WTC11 (cell line): ENCODE measurements at regions not wholly inside any gene's neighbourhood (a gene's known extent, or its start where the extent isn't known, plus 50 kb on each side); places are given as distances from the start of the nearest gene placed in this dataset.

Source experiments
- ATAC-seq: fragments of 200-7000 bp; cut with Tn5 transposase; 2 replicates; pipeline ENCODE4 v1.10.0; 2021; ENCODE audit warnings: mild to moderate bottlenecking, moderate library complexity
- CTCF ChIA-PET: fragments of 300-600 bp; sonication (Branson Sonifier 250); formaldehyde crosslinking; loops from one replicate; lab custom pipeline; 2021; ENCODE audit warnings: antibody characterized with exemption; lab: Charles Lee
- POLR2A ChIA-PET: fragments of 350-600 bp; sonication (Branson Sonifier 250); formaldehyde crosslinking; loops from one replicate; lab custom pipeline; 2021; ENCODE audit warnings: antibody characterized with exemption; lab: Charles Lee
- DNase-seq: peaks from one replicate; pipeline ENCODE4 v3.0.0; 2021; ENCODE audit warnings: low spot score
- H3K27ac Mint-ChIP-seq: 2 replicates; pipeline ENCODE4 v1.8.0; 2021; ENCODE audit warnings: mixed read lengths
- H3K27me3 Mint-ChIP-seq: 2 replicates; pipeline ENCODE4 v1.8.0; 2021; ENCODE audit warnings: low read depth, mild to moderate bottlenecking, moderate library complexity, mixed read lengths
- H3K36me3 Mint-ChIP-seq: 2 replicates; pipeline ENCODE4 v1.8.0; 2021; ENCODE audit warnings: mixed read lengths
- H3K4me1 Mint-ChIP-seq: 2 replicates; pipeline ENCODE4 v1.8.0; 2022; ENCODE audit warnings: mixed read lengths
- H3K4me3 Mint-ChIP-seq: 2 replicates; pipeline ENCODE4 v1.8.0; 2021; ENCODE audit warnings: mild to moderate bottlenecking, moderate library complexity, mixed read lengths
- H3K9me3 Mint-ChIP-seq: 2 replicates; pipeline ENCODE4 v1.8.0; 2021; ENCODE audit warnings: mixed read lengths
- CREM ChIP-seq: sonication (generic); formaldehyde crosslinking; IDR thresholded peaks from 2 replicates; pipeline ENCODE4 v1.8.1; 2022; ENCODE audit warnings: mild to moderate bottlenecking, missing genetic modification reagents, moderate library complexity
- IRF2 ChIP-seq: sonication (generic); formaldehyde crosslinking; IDR thresholded peaks from 2 replicates; pipeline ENCODE4 v1.8.0; 2022; ENCODE audit warnings: low read depth, missing genetic modification reagents, borderline replicate concordance
- KAT7 ChIP-seq: sonication (generic); formaldehyde crosslinking; IDR thresholded peaks from 2 replicates; pipeline ENCODE4 v1.8.1; 2023; ENCODE audit warnings: missing genetic modification reagents, mild to moderate bottlenecking, borderline replicate concordance
- NFATC4 ChIP-seq: fragments of 250-450 bp; sonication (Bioruptor Pico); IDR thresholded peaks from 2 replicates; pipeline ENCODE4 v1.9.0; 2021; ENCODE audit warnings: mild to moderate bottlenecking
- NFE2L1 ChIP-seq: sonication (generic); formaldehyde crosslinking; IDR thresholded peaks from 2 replicates; pipeline ENCODE4 v1.8.1; 2023; ENCODE audit warnings: missing genetic modification reagents
- NFYB ChIP-seq: sonication (generic); formaldehyde crosslinking; conservative IDR thresholded peaks from 2 replicates; pipeline ENCODE4 v1.8.0; 2022; ENCODE audit warnings: low read depth, missing genetic modification reagents
- NR2C2 ChIP-seq: sonication (generic); formaldehyde crosslinking; IDR thresholded peaks from 2 replicates; pipeline ENCODE4 v1.8.0; 2022; ENCODE audit warnings: mild to moderate bottlenecking, missing genetic modification reagents
- OVOL2 ChIP-seq: fragments of 250-450 bp; sonication (Bioruptor Pico); IDR thresholded peaks from 2 replicates; pipeline ENCODE4 v1.9.0; 2021; ENCODE audit warnings: mild to moderate bottlenecking, borderline replicate concordance
- SMAD4 ChIP-seq: sonication (generic); formaldehyde crosslinking; IDR thresholded peaks from 2 replicates; pipeline ENCODE4 v1.8.0; 2022; ENCODE audit warnings: mild to moderate bottlenecking, missing genetic modification reagents
- SP1 ChIP-seq: sonication (generic); formaldehyde crosslinking; conservative IDR thresholded peaks from 2 replicates; pipeline ENCODE4 v1.8.1; 2022; ENCODE audit warnings: missing genetic modification reagents
- TCF7 ChIP-seq: sonication (generic); formaldehyde crosslinking; IDR thresholded peaks from 2 replicates; pipeline ENCODE4 v1.8.0; 2022; ENCODE audit warnings: mild to moderate bottlenecking, low read depth, missing genetic modification reagents, moderate library complexity
- TF ChIP-seq, protein P1 (sequence below): sonication (generic); formaldehyde crosslinking; IDR thresholded peaks from 2 replicates; pipeline ENCODE4 v1.8.1; 2022; ENCODE audit warnings: mild to moderate bottlenecking, missing genetic modification reagents, moderate library complexity, borderline replicate concordance
- TF ChIP-seq, protein P2 (sequence below): fragments of 250-450 bp; sonication (Bioruptor Pico); IDR thresholded peaks from 2 replicates; pipeline ENCODE4 v1.9.0; 2021; ENCODE audit warnings: mild to moderate bottlenecking
- TF ChIP-seq, protein P3 (sequence below): sonication (generic); formaldehyde crosslinking; IDR thresholded peaks from 2 replicates; pipeline ENCODE4 v1.8.1; 2023; ENCODE audit warnings: mild to moderate bottlenecking, missing genetic modification reagents
- TF ChIP-seq, protein P4 (sequence below): sonication (generic); formaldehyde crosslinking; IDR thresholded peaks from 2 replicates; pipeline ENCODE4 v1.8.1; 2023; ENCODE audit warnings: mild to moderate bottlenecking, missing genetic modification reagents, moderate library complexity
- TF ChIP-seq, protein P5 (sequence below): fragments of 250-450 bp; sonication (Bioruptor Pico); IDR thresholded peaks from 2 replicates; pipeline ENCODE4 v1.8.0; 2021; ENCODE audit warnings: mild to moderate bottlenecking
- TF ChIP-seq, protein P6 (sequence below): fragments of 200-600 bp; IDR thresholded peaks from 2 replicates; pipeline ENCODE4 v1.8.0; 2022; ENCODE audit warnings: antibody characterized with exemption
- TF ChIP-seq, protein P7 (sequence below): sonication (generic); formaldehyde crosslinking; IDR thresholded peaks from 2 replicates; pipeline ENCODE4 v1.8.1; 2023; ENCODE audit warnings: mild to moderate bottlenecking, moderate library complexity, missing genetic modification reagents
- TF ChIP-seq, protein P8 (sequence below): fragments of 250-450 bp; sonication (Bioruptor Pico); conservative IDR thresholded peaks from 2 replicates; pipeline ENCODE4 v1.9.0; 2021; ENCODE audit warnings: mild to moderate bottlenecking

DNA sequence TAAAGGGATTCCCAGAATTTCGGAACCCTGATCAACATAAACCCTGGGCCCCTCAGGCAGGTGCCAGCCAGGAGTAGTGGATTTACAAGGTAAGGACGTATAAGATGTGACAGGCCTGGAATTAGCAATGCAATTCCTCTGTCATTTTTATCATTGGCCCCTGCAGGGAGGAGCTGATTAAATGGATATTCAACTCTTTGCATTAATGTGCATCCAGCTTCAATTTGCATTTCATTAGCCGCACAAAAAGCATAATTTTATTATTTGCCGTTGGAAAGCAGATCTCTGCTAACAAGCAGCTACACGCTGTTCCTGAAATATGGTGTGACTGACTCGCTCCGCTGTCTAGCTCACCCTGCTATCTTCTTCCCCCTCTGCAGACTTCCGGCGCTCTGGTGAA, 195.8 kb downstream of the RPS24 start:
- Mint-ChIP-seq H3K27ac (no peak overlapping the region), H3K9me3 (no peaks in the 10 kb centered on the region), H3K4me3 (no peak overlapping the region), H3K36me3 (no peaks in the 10 kb centered on the region), H3K27me3 (no peaks in the 10 kb centered on the region), H3K4me1 (peaks cover 4% of the 10 kb centered on the region; the same call in 1 of the 2 replicates)
- ChIA-PET POLR2A (interaction anchor here (0.6 kb wide), 1 partner anchor 1512 kb away, joined by 9 read pairs; no protein-coding TSS in a partner anchor), CTCF (interaction anchor here (0.8 to 1.4 kb wide), 2 partner anchors 182 to 428 kb away, joined by 3 to 4 read pairs; no protein-coding TSS in a partner anchor)
- no peak for DNase-seq
- ATAC-seq: no peak
- TF ChIP-seq SMAD4 (CRISPR knock-in tag) (no peak), NFATC4 (CRISPR knock-in tag) (no peak), NR2C2 (CRISPR knock-in tag) (no peak), NFE2L1 (CRISPR knock-in tag) (no peak)
- TF ChIP-seq, protein P1, sequence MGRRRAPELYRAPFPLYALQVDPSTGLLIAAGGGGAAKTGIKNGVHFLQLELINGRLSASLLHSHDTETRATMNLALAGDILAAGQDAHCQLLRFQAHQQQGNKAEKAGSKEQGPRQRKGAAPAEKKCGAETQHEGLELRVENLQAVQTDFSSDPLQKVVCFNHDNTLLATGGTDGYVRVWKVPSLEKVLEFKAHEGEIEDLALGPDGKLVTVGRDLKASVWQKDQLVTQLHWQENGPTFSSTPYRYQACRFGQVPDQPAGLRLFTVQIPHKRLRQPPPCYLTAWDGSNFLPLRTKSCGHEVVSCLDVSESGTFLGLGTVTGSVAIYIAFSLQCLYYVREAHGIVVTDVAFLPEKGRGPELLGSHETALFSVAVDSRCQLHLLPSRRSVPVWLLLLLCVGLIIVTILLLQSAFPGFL (CRISPR knock-in tag): no peak
- TF ChIP-seq, protein P2, sequence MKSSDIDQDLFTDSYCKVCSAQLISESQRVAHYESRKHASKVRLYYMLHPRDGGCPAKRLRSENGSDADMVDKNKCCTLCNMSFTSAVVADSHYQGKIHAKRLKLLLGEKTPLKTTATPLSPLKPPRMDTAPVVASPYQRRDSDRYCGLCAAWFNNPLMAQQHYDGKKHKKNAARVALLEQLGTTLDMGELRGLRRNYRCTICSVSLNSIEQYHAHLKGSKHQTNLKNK (CRISPR knock-in tag): no peak

DNA sequence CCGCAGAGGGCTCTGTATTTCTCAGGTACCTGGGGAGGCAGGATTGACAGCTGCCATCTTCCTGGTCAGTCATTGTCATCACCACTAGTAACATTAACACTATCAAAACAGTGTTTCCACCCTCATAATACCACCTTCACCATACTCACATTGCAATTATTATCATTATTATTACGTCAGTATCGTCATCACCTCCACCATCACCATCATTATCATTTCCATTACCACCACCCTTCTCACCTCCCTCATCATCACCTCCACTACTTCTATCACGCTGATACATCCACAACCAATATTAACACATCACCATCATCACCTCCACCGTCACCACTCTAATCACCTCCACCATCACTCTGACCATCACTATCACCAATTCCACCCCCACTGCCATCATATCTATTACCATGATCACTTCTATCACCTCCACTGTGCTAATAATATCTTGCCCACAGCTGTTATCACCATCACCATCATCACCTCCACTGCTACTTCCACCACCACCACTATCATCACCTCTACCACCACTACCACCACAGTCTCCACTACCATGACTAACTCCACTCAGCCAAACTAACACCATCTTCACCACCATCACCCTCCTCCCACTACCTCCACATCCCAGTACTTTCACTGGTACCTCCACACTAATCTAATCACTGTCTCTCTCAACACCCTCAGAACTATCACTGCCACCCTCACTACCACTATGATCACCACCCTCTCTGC, 196.4 kb downstream of the RPS24 start:
- H3K27me3 Mint-ChIP-seq: no peaks in the 10 kb centered on the region
- TF ChIP-seq, protein P3, sequence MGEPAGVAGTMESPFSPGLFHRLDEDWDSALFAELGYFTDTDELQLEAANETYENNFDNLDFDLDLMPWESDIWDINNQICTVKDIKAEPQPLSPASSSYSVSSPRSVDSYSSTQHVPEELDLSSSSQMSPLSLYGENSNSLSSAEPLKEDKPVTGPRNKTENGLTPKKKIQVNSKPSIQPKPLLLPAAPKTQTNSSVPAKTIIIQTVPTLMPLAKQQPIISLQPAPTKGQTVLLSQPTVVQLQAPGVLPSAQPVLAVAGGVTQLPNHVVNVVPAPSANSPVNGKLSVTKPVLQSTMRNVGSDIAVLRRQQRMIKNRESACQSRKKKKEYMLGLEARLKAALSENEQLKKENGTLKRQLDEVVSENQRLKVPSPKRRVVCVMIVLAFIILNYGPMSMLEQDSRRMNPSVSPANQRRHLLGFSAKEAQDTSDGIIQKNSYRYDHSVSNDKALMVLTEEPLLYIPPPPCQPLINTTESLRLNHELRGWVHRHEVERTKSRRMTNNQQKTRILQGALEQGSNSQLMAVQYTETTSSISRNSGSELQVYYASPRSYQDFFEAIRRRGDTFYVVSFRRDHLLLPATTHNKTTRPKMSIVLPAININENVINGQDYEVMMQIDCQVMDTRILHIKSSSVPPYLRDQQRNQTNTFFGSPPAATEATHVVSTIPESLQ (CRISPR knock-in tag): no peak
- TF ChIP-seq, protein P4, sequence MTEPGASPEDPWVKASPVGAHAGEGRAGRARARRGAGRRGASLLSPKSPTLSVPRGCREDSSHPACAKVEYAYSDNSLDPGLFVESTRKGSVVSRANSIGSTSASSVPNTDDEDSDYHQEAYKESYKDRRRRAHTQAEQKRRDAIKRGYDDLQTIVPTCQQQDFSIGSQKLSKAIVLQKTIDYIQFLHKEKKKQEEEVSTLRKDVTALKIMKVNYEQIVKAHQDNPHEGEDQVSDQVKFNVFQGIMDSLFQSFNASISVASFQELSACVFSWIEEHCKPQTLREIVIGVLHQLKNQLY: no peak
- TF ChIP-seq OVOL2 (CRISPR knock-in tag): no peak
- TF ChIP-seq, all 79 proteins: peak for 0
- Mint-ChIP-seq H3K9me3 (no peaks in the 10 kb centered on the region), H3K4me3 (no peak overlapping the region), H3K36me3 (no peaks in the 10 kb centered on the region), H3K27ac (no peak overlapping the region), H3K4me1 (peaks cover 4% of the 10 kb centered on the region; the same call in 1 of the 2 replicates)
- POLR2A ChIA-PET: interaction anchor here (0.6 kb wide), 1 partner anchor 1512 kb away, joined by 9 read pairs; no protein-coding TSS in a partner anchor
- ATAC-seq: no peak
- DNase-seq: no peak
- CTCF ChIA-PET: interaction anchor here (0.8 kb wide), 1 partner anchor 182 kb away, joined by 4 read pairs; no protein-coding TSS in a partner anchor

DNA sequence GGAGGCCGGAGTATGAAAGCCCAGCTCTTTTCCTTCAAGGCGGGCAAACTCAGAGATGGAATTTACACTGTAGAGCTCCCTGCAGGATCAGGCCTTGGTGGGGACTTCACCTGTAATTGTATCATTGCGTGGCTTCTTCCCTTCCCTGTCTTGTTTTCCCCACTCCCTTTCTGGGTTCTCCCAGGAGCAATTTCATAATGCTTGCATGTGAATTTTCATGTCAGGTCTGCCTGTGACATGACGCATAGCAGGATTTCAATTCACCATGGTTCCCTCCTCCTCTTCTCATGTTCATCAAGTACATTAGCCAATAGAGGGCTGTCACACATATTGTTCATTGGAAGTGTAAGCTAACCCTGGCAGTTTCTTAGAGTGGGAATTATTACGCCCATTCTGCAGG, 197.7 kb downstream of the RPS24 start:
- H3K27ac Mint-ChIP-seq: no peak overlapping the region
- H3K9me3 Mint-ChIP-seq: no peaks in the 10 kb centered on the region
- H3K4me1 Mint-ChIP-seq: peaks cover 4% of the 10 kb centered on the region; the same call in 1 of the 2 replicates
- H3K27me3 Mint-ChIP-seq: no peaks in the 10 kb centered on the region
- no peak for DNase-seq
- POLR2A ChIA-PET: no interaction called here
- no peak overlapping the region for H3K4me3 Mint-ChIP-seq
- H3K36me3 Mint-ChIP-seq: no peaks in the 10 kb centered on the region
- CTCF ChIA-PET: interaction anchor here (1.0 to 3.1 kb wide), 9 partner anchors 9 to 964 kb away, joined by 4 to 13 read pairs (median 5); no protein-coding TSS in a partner anchor
- ATAC-seq: no peak
- TF ChIP-seq, protein P5, sequence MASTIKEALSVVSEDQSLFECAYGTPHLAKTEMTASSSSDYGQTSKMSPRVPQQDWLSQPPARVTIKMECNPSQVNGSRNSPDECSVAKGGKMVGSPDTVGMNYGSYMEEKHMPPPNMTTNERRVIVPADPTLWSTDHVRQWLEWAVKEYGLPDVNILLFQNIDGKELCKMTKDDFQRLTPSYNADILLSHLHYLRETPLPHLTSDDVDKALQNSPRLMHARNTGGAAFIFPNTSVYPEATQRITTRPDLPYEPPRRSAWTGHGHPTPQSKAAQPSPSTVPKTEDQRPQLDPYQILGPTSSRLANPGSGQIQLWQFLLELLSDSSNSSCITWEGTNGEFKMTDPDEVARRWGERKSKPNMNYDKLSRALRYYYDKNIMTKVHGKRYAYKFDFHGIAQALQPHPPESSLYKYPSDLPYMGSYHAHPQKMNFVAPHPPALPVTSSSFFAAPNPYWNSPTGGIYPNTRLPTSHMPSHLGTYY: no peak
- TF ChIP-seq, protein P6, sequence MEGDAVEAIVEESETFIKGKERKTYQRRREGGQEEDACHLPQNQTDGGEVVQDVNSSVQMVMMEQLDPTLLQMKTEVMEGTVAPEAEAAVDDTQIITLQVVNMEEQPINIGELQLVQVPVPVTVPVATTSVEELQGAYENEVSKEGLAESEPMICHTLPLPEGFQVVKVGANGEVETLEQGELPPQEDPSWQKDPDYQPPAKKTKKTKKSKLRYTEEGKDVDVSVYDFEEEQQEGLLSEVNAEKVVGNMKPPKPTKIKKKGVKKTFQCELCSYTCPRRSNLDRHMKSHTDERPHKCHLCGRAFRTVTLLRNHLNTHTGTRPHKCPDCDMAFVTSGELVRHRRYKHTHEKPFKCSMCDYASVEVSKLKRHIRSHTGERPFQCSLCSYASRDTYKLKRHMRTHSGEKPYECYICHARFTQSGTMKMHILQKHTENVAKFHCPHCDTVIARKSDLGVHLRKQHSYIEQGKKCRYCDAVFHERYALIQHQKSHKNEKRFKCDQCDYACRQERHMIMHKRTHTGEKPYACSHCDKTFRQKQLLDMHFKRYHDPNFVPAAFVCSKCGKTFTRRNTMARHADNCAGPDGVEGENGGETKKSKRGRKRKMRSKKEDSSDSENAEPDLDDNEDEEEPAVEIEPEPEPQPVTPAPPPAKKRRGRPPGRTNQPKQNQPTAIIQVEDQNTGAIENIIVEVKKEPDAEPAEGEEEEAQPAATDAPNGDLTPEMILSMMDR: no peak
- TF ChIP-seq IRF2 (no peak), KAT7 (no peak), SP1 (CRISPR knock-in tag) (no peak), CREM (CRISPR knock-in tag) (no peak), NFYB (no peak), TCF7 (CRISPR knock-in tag) (no peak)
- TF ChIP-seq, protein P7, sequence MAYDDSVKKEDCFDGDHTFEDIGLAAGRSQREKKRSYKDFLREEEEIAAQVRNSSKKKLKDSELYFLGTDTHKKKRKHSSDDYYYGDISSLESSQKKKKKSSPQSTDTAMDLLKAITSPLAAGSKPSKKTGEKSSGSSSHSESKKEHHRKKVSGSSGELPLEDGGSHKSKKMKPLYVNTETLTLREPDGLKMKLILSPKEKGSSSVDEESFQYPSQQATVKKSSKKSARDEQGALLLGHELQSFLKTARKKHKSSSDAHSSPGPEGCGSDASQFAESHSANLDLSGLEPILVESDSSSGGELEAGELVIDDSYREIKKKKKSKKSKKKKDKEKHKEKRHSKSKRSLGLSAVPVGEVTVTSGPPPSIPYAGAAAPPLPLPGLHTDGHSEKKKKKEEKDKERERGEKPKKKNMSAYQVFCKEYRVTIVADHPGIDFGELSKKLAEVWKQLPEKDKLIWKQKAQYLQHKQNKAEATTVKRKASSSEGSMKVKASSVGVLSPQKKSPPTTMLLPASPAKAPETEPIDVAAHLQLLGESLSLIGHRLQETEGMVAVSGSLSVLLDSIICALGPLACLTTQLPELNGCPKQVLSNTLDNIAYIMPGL: no peak
- TF ChIP-seq, protein P8, sequence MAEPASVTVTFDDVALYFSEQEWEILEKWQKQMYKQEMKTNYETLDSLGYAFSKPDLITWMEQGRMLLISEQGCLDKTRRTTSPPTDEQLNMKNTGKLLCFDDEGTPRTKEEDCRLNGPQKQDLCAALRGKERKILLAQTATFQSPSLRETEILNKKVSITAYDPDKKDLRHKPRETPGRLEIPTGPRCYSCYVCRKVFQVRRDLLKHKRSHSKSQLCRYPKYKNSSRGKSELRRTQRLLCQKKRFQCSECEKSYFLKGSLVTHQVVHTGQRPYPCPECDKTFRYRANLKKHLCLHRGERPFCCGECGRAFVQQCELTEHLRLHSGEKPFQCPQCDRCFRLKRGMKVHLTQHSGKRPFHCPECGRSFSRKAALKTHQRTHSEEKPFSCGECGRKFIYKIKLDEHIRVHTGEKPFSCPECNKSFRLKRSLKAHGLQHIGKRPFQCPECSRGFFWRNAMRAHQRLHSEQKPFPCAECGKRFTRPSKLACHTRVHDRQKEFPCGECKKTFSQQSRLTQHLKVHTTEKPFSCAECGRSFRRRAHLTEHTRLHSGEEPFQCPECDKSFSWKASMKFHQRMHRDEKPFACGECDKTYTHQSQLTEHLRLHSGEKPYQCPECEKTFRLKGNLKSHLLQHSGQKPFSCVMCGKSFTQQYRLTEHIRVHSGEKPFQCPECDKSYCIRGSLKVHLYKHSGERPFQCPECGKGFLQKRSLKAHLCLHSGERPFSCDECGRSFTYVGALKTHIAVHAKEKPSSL: no peak
